ENCODE measurements at regions not wholly inside any gene's neighbourhood (a gene's known extent, or its start where the extent isn't known, plus 50 kb on each side); places are given as distances from the start of the nearest gene placed in this dataset.

DNA sequence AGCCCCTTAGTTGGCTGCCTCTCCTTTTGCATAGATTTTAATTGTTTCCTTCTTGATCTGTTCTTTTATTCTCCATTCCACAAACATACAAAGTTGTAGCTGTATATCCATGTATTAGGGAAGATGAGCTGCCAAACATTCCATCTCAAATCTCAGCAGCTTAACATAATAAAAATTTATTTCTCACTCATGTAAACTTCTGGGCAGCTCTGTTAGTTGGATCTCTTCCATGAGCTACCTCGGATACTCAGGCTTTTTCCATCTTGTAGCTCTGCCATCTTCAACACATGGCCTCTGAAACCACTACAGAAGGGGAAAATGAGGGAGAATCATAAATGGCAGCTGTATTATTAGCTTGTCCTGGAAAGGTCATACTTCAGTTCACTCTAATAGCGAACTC is 149.4 kb upstream of the BMP2 start:
- intact Hi-C loops (cut with DNase I) = no loop called here
- TF ChIP-seq, protein P1, sequence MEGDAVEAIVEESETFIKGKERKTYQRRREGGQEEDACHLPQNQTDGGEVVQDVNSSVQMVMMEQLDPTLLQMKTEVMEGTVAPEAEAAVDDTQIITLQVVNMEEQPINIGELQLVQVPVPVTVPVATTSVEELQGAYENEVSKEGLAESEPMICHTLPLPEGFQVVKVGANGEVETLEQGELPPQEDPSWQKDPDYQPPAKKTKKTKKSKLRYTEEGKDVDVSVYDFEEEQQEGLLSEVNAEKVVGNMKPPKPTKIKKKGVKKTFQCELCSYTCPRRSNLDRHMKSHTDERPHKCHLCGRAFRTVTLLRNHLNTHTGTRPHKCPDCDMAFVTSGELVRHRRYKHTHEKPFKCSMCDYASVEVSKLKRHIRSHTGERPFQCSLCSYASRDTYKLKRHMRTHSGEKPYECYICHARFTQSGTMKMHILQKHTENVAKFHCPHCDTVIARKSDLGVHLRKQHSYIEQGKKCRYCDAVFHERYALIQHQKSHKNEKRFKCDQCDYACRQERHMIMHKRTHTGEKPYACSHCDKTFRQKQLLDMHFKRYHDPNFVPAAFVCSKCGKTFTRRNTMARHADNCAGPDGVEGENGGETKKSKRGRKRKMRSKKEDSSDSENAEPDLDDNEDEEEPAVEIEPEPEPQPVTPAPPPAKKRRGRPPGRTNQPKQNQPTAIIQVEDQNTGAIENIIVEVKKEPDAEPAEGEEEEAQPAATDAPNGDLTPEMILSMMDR (IDR thresholded peaks at IDR 0.05; ENCODE audit: borderline replicate concordance, extremely low read depth, insufficient read depth) = no peak
- no peaks in the 10 kb centered on the region for H3K36me3 ChIP-seq (ENCODE audit: control insufficient read depth in 2 of 3, insufficient read depth in 3 of 3, low read length in 3 of 3)
- DNase-seq = no peak
- no peaks in the 10 kb centered on the region for H3K27me3 ChIP-seq (ENCODE audit: control insufficient read depth, insufficient read depth, low read length)
- no peak overlapping the region for H3K9ac ChIP-seq (ENCODE audit: low read length in 3 of 3)
- no peak for FAIRE-seq
- no peaks in the 10 kb centered on the region for H3K9me3 ChIP-seq (ENCODE audit: control insufficient read depth in 2 of 3, insufficient read depth in 1 of 3, low read length in 3 of 3)
- H3K4me3 ChIP-seq (ENCODE audit: low read length in 3 of 3) = no peak overlapping the region
- H3K27ac ChIP-seq (ENCODE audit: low read depth in 2 of 2, low read length in 2 of 2) = no peak overlapping the region
- H3K4me1 ChIP-seq (ENCODE audit: control insufficient read depth in 2 of 3, insufficient read depth in 2 of 3, low read depth in 1 of 3, low read length in 3 of 3) = no peaks in the 10 kb centered on the region

DNA sequence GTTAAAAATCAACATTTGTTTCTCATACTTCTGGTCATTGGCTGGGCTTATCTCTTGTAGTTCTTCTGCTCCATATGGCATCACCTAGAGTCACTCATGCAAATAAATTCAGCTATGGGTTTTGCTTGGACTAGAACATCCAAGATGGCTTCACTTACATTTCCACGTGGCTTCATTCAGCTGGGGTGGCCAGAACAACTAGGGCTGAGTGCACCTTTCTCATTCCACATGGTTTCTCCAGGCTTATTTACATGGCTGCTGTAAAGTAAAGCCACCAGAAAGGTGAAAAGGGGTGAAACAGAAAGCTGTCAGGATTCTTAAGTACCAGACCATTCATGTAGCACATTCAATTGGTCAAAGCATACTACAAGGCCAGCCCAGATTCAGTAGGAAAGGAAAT is 151.1 kb upstream of the BMP2 start:
- Histone ChIP-seq H3K36me3 (ENCODE audit: control insufficient read depth in 2 of 3, insufficient read depth in 3 of 3, low read length in 3 of 3) (no peaks in the 10 kb centered on the region), H3K4me1 (ENCODE audit: control insufficient read depth in 2 of 3, insufficient read depth in 2 of 3, low read depth in 1 of 3, low read length in 3 of 3) (no peaks in the 10 kb centered on the region), H3K4me3 (ENCODE audit: low read length in 3 of 3) (no peak overlapping the region), H3K27me3 (ENCODE audit: control insufficient read depth, insufficient read depth, low read length) (no peaks in the 10 kb centered on the region), H3K9ac (ENCODE audit: low read length in 3 of 3) (no peak overlapping the region), H3K9me3 (ENCODE audit: control insufficient read depth in 2 of 3, insufficient read depth in 1 of 3, low read length in 3 of 3) (no peaks in the 10 kb centered on the region), H3K27ac (ENCODE audit: low read depth in 2 of 2, low read length in 2 of 2) (no peak overlapping the region)
- DNase-seq = no peak
- intact Hi-C loops (cut with DNase I) = no loop called here
- TF ChIP-seq, protein P1 (IDR thresholded peaks at IDR 0.05; ENCODE audit: borderline replicate concordance, extremely low read depth, insufficient read depth) = no peak
- FAIRE-seq = no peak

DNA sequence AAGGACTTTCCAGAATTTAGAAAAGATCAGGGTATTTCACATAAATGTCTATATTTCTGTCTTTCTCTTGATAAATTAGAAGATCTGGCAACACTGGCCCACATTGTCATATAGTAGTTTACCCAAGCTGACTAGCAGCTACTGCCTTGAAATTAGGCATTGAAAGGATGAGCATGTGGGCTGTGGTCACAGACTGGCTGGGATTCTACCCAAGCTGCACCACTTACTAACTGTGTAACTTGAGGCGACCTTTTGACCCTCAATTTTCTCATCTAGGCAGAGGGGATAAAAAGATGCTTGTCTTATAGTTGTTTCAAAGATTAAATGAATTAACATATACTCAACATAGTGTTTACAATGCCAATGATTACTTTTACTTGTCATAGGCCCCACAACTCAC is 152.7 kb upstream of the BMP2 start:
- Histone ChIP-seq H3K27me3 (ENCODE audit: control insufficient read depth, insufficient read depth, low read length) (no peaks in the 10 kb centered on the region), H3K36me3 (ENCODE audit: control insufficient read depth in 2 of 3, insufficient read depth in 3 of 3, low read length in 3 of 3) (no peaks in the 10 kb centered on the region), H3K9ac (ENCODE audit: low read length in 3 of 3) (no peak overlapping the region), H3K9me3 (ENCODE audit: control insufficient read depth in 2 of 3, insufficient read depth in 1 of 3, low read length in 3 of 3) (no peaks in the 10 kb centered on the region), H3K4me3 (ENCODE audit: low read length in 3 of 3) (no peak overlapping the region), H3K4me1 (ENCODE audit: control insufficient read depth in 2 of 3, insufficient read depth in 2 of 3, low read depth in 1 of 3, low read length in 3 of 3) (no peaks in the 10 kb centered on the region), H3K27ac (ENCODE audit: low read depth in 2 of 2, low read length in 2 of 2) (no peak overlapping the region)
- FAIRE-seq (no peak), DNase-seq (no peak)
- TF ChIP-seq, protein P1 (IDR thresholded peaks at IDR 0.05; ENCODE audit: borderline replicate concordance, extremely low read depth, insufficient read depth) = no peak
- intact Hi-C loops (cut with DNase I) = no loop called here

DNA sequence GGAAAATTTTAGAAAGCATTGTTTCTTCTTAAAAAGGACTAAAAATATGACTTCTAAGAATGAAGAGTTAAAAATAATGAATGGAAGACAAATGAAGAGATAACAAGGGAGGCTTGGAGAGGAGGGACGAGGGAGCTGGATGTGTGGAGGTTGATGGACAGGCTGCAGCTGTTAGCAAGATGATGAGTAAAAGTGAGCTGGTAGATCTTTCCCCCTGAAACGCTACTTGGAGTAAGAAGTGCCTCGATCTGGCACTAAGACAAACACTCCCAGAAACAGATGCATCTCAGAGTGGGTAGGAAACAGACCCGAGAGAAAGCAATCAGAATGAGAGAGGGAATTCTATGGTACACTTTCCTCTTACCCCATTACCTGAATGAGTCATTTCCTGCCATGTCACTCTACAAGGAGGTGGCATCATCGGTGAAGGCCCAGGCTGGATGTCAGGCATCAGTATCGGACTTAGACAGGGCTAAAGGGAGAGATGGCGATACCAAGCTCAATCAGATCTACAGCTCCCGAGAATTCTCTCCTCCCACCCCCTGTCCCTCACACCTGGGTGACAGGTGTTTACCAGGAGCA is 154.1 kb upstream of the BMP2 start:
- Histone ChIP-seq H3K9me3 (ENCODE audit: control insufficient read depth in 2 of 3, insufficient read depth in 1 of 3, low read length in 3 of 3) (no peaks in the 10 kb centered on the region), H3K27ac (ENCODE audit: low read depth in 2 of 2, low read length in 2 of 2) (no peak overlapping the region), H3K9ac (ENCODE audit: low read length in 3 of 3) (no peak overlapping the region), H3K4me3 (ENCODE audit: low read length in 3 of 3) (no peak overlapping the region), H3K4me1 (ENCODE audit: control insufficient read depth in 2 of 3, insufficient read depth in 2 of 3, low read depth in 1 of 3, low read length in 3 of 3) (no peaks in the 10 kb centered on the region), H3K36me3 (ENCODE audit: control insufficient read depth in 2 of 3, insufficient read depth in 3 of 3, low read length in 3 of 3) (no peaks in the 10 kb centered on the region), H3K27me3 (ENCODE audit: control insufficient read depth, insufficient read depth, low read length) (no peaks in the 10 kb centered on the region)
- intact Hi-C loops (cut with DNase I) = no loop called here
- DNase-seq (no peak), FAIRE-seq (no peak)
- TF ChIP-seq, protein P1 (IDR thresholded peaks at IDR 0.05; ENCODE audit: borderline replicate concordance, extremely low read depth, insufficient read depth) = no peak
